Chondrocyte (in vitro differentiated cells): ENCODE measurements at regions not wholly inside any gene's neighbourhood (a gene's known extent, or its start where the extent isn't known, plus 50 kb on each side); places are given as distances from the start of the nearest gene placed in this dataset.

Source experiments
- DNase-seq: peaks from one replicate; pipeline ENCODE4 v3.0.0; 2021; ENCODE audit warnings: mixed read lengths, low spot score
- H3K27ac Mint-ChIP-seq: one replicate; pipeline ENCODE4 v1.8.0; 2021; ENCODE audit warnings: mild to moderate bottlenecking, moderate library complexity, mixed read lengths; ENCODE audit not compliant: unreplicated experiment
- H3K27me3 Mint-ChIP-seq: 2 replicates; pipeline ENCODE4 v1.8.0; 2021; ENCODE audit warnings: low read depth, mixed read lengths
- H3K36me3 Mint-ChIP-seq: 2 replicates; pipeline ENCODE4 v1.8.0; 2021; ENCODE audit warnings: low read depth, mixed read lengths
- H3K4me1 Mint-ChIP-seq: 2 replicates; pipeline ENCODE4 v1.8.0; 2021; ENCODE audit warnings: low read depth, mild to moderate bottlenecking, mixed read lengths
- H3K4me3 Mint-ChIP-seq: one replicate; pipeline ENCODE4 v1.8.0; 2021; ENCODE audit warnings: mild to moderate bottlenecking, moderate library complexity, mixed read lengths; ENCODE audit not compliant: unreplicated experiment
- H3K9me3 Mint-ChIP-seq: 2 replicates; pipeline ENCODE4 v1.8.0; 2021; ENCODE audit warnings: low read depth, mixed read lengths
- TF ChIP-seq, protein P1 (sequence below): fragments of 200-600 bp; sonication (generic); IDR thresholded peaks from 2 replicates; pipeline ENCODE4 v1.5.0; 2021; ENCODE audit warnings: antibody characterized with exemption, mild to moderate bottlenecking, moderate library complexity

DNA sequence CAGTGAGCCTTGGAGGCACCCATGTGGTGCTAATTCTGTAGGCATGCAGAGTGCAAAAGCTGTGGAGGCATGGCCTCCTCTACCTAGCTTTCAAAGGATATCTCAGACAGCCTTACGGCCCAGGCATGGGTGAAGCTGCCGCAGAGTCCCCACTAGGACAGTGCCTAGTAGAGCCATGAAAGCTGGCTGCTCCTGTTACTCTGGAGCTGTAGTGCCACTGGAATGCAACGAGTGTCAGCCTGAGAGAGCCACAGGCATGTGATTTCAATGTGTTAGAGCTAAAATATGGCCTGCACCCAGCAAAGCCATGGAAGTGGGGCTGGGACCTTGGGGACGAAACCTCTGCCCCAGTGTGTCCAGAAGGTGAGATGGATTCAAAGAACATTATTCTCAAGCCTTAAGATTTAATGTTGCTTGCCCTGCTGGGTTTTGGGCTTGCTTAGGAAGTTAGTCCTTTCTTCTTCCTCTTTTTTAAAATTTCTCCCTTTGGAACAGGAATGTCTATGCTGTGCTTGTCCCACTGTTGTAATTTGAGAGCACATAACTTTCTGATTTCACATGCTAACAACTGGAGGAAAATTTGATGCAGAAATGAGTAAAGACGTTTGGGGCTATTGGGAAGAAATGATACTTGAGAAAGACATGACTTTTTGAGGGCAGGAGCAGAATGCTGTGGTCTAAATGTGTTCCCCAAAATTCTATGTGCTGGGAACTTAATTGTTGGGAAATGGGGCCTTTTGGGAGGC, 298.4 kb downstream of the PSAT1 start:
- TF ChIP-seq, protein P1, sequence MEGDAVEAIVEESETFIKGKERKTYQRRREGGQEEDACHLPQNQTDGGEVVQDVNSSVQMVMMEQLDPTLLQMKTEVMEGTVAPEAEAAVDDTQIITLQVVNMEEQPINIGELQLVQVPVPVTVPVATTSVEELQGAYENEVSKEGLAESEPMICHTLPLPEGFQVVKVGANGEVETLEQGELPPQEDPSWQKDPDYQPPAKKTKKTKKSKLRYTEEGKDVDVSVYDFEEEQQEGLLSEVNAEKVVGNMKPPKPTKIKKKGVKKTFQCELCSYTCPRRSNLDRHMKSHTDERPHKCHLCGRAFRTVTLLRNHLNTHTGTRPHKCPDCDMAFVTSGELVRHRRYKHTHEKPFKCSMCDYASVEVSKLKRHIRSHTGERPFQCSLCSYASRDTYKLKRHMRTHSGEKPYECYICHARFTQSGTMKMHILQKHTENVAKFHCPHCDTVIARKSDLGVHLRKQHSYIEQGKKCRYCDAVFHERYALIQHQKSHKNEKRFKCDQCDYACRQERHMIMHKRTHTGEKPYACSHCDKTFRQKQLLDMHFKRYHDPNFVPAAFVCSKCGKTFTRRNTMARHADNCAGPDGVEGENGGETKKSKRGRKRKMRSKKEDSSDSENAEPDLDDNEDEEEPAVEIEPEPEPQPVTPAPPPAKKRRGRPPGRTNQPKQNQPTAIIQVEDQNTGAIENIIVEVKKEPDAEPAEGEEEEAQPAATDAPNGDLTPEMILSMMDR, result no peak
- Mint-ChIP-seq H3K27ac (peak overlapping the region; percentile 78), H3K9me3 (no peaks in the 10 kb centered on the region), H3K4me1 (peaks cover 61% of the 10 kb centered on the region), H3K4me3 (no peak overlapping the region), H3K36me3 (no peaks in the 10 kb centered on the region), H3K27me3 (no peaks in the 10 kb centered on the region)
- DNase-seq, result no peak

DNA sequence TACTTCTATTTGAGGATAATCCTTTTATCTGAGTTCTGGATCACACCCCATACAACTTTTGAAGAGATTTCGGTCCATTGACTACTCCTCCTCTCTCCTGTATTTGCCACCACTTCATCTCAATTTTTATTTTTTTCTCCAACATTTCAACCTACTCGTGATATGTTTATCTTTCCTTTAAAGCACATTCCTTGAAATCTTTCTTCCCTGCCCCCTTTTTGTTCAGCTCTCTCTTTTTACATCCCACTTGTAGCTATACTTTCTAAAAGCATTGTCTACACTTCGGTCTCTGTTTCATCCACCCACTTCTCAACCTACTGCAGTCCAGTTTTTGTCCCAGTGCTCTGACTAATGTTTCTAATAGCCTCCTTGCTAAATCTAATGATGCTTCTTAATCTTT, 299.4 kb downstream of the PSAT1 start:
- Mint-ChIP-seq H3K4me3 (no peak overlapping the region), H3K36me3 (no peaks in the 10 kb centered on the region), H3K27ac (peak overlapping the region; percentile 68), H3K9me3 (no peaks in the 10 kb centered on the region), H3K27me3 (no peaks in the 10 kb centered on the region), H3K4me1 (peaks cover 56% of the 10 kb centered on the region)
- DNase-seq, result no peak
- TF ChIP-seq, protein P1, result no peak

DNA sequence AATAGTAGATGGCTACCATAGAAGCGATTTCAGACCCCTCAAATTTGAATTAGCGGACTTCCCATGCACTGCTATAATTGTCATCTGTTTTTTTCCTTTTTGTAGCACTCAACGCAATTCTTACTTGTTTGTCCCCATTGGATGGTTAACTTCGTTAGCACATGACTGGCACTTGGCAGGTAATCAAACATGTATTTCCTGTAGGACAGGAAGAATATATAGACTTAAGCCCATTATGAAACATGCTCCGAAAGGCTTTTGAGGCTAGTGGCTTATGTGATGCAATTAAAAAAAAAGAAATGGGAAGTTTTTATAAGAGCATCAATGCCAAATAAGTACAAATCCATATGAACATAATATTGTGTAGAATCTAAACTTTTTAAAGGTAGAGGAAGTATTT, 301.2 kb downstream of the PSAT1 start:
- no peaks in the 10 kb centered on the region for H3K9me3 Mint-ChIP-seq
- no peak overlapping the region for H3K27ac Mint-ChIP-seq
- no peak for DNase-seq
- TF ChIP-seq, protein P1, result no peak
- no peak overlapping the region for H3K4me3 Mint-ChIP-seq
- H3K36me3 Mint-ChIP-seq, result no peaks in the 10 kb centered on the region
- H3K4me1 Mint-ChIP-seq, result peaks cover 49% of the 10 kb centered on the region
- no peaks in the 10 kb centered on the region for H3K27me3 Mint-ChIP-seq

DNA sequence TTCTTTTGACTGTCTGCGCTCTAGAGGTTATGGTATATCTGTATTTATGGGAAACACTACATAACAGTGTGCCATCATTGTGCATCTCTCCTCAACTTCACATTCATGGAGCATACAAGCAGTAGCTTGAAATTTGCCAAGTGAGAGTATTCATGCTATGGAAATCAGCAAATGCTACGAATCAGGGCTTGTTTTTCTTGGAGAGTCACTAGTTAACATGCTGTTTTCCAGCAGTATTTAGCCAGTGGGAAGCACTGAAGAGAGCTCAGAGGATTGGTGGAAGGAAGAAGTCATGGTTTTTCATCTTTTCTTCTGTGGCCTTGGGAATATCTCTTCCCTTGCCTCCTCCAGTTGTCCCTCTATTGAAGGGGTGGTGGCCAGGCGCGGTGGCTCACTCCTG, 303.0 kb downstream of the PSAT1 start:
- no peaks in the 10 kb centered on the region for H3K36me3 Mint-ChIP-seq
- no peak overlapping the region for H3K27ac Mint-ChIP-seq
- TF ChIP-seq, protein P1, result no peak
- H3K27me3 Mint-ChIP-seq, result no peaks in the 10 kb centered on the region
- no peak for DNase-seq
- H3K4me3 Mint-ChIP-seq, result no peak overlapping the region
- H3K4me1 Mint-ChIP-seq, result peaks cover 36% of the 10 kb centered on the region
- H3K9me3 Mint-ChIP-seq, result no peaks in the 10 kb centered on the region

DNA sequence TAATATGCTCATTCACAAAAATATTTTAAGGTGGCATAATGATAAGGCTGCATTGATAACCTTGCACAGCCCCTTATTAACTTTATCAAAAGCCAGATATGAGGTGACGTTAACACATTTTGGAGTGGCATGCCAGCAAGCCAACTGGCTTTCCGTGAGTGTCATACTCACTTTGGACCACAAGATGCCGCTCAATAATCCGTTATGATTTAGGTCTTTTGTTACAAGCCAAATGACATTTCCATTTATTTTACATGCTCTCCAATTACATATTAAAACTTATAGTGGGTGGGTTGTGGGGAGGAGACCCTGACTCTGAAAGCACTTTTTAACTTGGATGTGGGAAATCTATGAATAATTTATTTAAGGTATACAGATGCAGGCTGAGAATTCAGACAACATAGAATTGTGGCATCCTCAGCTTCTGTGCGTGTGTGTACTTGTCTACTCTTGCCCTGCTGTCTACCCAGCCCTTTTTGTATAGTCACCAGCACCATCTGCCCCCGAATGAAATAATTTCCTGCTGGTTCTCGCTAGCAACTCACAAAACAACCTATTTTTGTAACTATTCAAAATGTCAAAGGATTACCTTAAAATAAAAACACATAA, 305.1 kb downstream of the PSAT1 start:
- TF ChIP-seq, protein P1, result peak; percentile 98
- Mint-ChIP-seq H3K4me3 (no peak overlapping the region), H3K36me3 (no peaks in the 10 kb centered on the region), H3K27me3 (no peaks in the 10 kb centered on the region), H3K27ac (no peak overlapping the region), H3K4me1 (peaks cover 30% of the 10 kb centered on the region), H3K9me3 (no peaks in the 10 kb centered on the region)
- no peak for DNase-seq
